GM12875 (cell line): ENCODE measurements at regions not wholly inside any gene's neighbourhood (a gene's known extent, or its start where the extent isn't known, plus 50 kb on each side); places are given as distances from the start of the nearest gene placed in this dataset.

ENCODE experiments used
- H3K4me3 ChIP-seq: one replicate; pipeline ENCODE4 v1.5.1; 2011; ENCODE audit warnings: low read depth, low read length, control low read depth
- CTCF ChIP-seq: IDR thresholded peaks from 2 replicates; pipeline ENCODE4 v1.5.1; 2011; ENCODE audit warnings: low read depth, mild to moderate bottlenecking, control low read depth, inconsistent platforms, low read length, moderate library complexity, borderline replicate concordance; ENCODE audit not compliant: insufficient read depth

GRCh38 chr13:56903710-56904282, 236.9 kb upstream of the PRR20A start:
- TF ChIP-seq CTCF, result no peak
- H3K4me3 ChIP-seq, result no peak overlapping the region

GRCh38 chr13:56906909-56907308, 233.8 kb upstream of the PRR20A start:
- no peak overlapping the region for H3K4me3 ChIP-seq
- no peak for TF ChIP-seq CTCF

DNA sequence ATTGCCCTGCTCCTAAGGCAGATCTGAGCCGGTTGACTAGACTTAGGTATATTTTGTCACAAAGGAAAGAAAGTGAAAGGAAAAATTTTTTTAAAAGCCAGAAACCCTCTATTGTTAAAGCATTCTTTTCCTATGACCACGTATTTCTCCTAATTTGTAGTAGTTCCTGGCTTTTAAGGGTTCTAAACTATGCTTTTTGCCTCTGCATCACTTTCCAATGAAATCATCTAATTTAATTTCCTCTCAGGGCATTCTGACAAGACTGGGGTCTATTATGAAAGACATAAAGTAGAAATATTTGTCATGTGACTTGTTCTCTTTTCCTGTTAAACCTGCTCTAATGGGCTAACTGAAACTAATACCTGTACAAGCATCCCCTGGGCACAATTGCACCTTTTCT, 233.0 kb upstream of the PRR20A start:
- no peak for TF ChIP-seq CTCF
- H3K4me3 ChIP-seq, result no peak overlapping the region

DNA sequence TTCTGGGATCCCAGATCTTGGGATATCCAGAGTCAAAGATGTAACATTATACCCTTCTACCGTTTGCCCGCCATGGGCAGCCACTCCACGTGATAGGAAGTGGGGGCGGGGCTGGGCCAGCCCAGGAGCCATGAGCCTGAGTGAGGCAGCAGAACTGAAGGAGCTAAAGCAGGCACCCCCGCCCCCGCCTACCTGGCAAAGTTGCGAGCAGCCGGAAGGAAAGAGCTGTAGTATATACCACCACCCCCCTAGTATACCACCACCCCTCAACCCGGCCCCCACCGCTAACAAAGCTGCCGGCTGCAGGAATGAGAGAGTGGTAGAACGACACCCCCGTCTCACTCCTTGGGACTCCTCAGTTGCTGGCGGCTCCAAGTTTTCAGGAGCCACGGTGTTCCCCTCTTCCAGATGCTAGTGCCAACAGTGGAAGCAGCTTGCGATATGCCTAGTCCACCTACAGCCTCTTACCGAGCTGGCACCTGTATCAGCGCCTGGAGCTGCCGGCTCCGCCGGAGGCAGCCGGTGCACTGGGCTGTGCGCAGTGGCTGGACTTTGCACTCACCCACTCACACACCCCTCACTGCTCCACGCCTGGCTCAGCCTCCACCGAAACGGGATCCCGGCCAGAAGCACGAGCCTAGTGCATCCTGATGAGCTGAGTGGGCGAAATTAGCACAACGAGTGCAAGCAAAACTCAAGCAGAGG, 230.7 kb upstream of the PRR20A start:
- no peak for TF ChIP-seq CTCF
- no peak overlapping the region for H3K4me3 ChIP-seq

- no peak for TF ChIP-seq CTCF
- H3K4me3 ChIP-seq, result no peak overlapping the region
Measured at GRCh38 chr13:56917966-56918365, 222.8 kb upstream of the PRR20A start.

DNA sequence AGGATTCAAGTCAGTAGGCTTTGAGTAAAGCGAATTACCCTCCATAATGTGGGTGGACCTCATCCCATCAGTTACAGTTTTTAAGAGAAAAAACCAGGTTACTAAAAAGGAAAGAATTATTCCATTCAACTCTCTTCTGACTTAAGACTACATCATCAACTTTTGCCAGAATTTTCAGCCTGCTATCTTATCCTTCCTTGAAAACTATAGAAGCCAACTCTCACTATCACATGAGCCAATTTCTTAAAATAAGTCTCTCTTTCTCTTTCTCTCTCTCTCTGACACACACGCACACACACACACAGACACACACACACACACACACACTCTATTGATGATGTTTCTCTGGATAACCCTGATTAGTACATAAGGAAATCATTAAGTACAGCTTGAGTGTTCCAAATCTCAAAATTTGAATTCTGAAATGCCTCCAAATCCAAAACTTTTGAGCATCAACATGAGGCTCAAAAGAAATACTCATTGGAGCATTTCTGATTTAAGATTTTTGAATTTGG, 217.0 kb upstream of the PRR20A start:
- H3K4me3 ChIP-seq, result no peak overlapping the region
- TF ChIP-seq CTCF, result no peak

GRCh38 chr13:56924401-56924800, 216.3 kb upstream of the PRR20A start:
- H3K4me3 ChIP-seq, result no peak overlapping the region
- no peak for TF ChIP-seq CTCF
